ENCODE measurements at regions not wholly inside any gene's neighbourhood (a gene's known extent, or its start where the extent isn't known, plus 50 kb on each side); places are given as distances from the start of the nearest gene placed in this dataset.

DNA sequence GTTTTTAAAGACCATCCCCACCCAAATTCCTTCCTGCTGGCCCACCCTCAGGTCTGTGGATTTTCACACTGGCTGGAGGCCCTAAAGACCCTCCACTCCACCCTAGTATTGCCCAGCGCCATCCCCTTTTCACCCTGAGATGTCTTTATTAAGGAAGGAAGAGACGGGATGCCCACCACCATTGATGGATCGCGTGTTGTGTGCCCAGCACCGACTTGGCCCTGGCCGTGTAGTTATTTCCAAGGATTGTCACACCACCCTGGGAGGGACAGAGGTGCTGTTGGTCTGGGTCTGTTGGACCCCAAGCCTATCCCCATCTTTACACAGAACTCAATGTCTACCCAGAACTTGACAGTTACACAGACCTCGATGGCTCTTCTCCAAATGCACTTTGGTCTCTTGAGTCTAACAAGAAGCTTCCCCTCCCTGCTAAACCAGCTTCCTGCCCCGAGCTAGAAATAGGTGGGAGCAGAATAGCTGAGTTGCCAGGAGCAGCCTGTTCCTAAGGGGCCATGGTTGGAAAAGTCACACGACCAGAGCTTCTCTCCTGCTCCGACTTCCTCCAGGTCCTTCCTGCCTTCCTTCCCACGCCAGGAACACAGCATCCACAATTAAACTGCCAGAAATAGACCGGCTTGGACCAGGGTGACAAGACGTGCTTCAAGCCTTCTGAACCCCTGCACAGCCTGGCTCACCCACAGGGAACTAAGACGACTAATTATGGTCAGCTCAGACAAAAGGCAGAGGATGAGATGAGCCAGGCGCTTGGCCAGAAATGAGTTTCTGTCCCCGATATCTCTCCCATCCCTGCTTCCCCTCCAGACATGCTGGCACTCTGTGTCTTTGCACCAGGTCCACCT, 139.5 kb upstream of the CHST15 start:
- no peak for TF ChIP-seq CTCF (IDR thresholded peaks at IDR 0.05; ENCODE audit: unreplicated experiment)
- DNase-seq (ENCODE audit: low spot score, unreplicated experiment): no peak
- H3K27me3 Mint-ChIP-seq: peaks cover 7% of the 10 kb centered on the region
- H3K9me3 Mint-ChIP-seq (ENCODE audit: low read depth): peaks cover 26% of the 10 kb centered on the region
- H3K4me3 Mint-ChIP-seq (ENCODE audit: low read depth): no peak overlapping the region
- no peak overlapping the region for H3K27ac Mint-ChIP-seq
- no peaks in the 10 kb centered on the region for H3K4me1 Mint-ChIP-seq (ENCODE audit: low read depth)
- H3K36me3 Mint-ChIP-seq (ENCODE audit: insufficient read depth): no peaks in the 10 kb centered on the region

DNA sequence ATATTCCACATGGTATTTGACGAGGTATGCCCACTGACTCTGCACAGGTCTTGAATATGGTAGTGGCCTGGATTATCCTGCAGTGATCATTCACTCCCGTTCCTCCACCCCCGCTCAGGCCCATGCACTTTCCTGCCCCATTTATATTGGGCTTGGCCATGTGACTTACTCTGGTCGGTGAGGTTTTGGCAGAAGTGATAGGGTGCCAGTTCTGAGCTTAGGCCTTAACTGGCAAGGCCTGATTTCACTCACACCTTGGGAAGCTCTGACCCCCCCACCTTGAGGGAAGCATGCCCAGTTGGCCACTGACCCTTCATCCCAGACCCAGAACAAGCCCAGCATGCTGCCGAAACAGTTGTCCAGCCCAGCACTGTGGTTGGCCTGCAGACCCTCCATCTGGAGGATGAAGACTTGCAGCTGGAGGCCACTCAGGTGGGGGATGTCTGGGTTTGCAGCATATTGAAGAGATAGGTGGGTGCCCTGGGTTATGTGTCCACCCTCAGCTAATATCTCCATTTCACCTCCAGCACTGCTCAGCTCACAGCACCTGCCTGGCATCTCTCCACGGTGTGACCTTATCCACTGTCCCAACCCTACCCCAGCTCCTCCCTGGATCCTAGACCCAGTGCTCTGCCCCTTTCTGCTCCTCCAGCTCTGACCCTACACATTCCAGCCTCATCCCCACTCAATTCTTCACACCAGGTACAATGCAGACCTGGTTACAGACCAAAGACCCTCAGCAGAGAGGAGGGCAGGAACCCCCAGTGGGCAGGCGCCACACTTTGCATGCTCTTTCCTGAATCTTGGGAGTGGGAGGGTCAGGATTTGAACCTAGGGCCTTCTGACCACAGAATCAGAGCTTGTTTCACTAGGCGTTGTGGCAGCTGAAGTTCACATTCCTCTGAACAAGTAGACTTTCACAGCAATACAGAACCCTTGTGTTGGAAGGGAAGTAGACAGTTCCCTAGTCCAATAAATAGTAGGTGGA, 138.1 kb upstream of the CHST15 start:
- peaks cover 7% of the 10 kb centered on the region for H3K27me3 Mint-ChIP-seq
- H3K36me3 Mint-ChIP-seq (ENCODE audit: insufficient read depth): no peaks in the 10 kb centered on the region
- peak overlapping the region; percentile 59 for H3K27ac Mint-ChIP-seq
- no peak for TF ChIP-seq CTCF (IDR thresholded peaks at IDR 0.05; ENCODE audit: unreplicated experiment)
- H3K4me1 Mint-ChIP-seq (ENCODE audit: low read depth): no peaks in the 10 kb centered on the region
- DNase-seq (ENCODE audit: low spot score, unreplicated experiment): no peak
- H3K4me3 Mint-ChIP-seq (ENCODE audit: low read depth): no peak overlapping the region
- peaks cover 40% of the 10 kb centered on the region for H3K9me3 Mint-ChIP-seq (ENCODE audit: low read depth)

GRCh38 chr10:124230635-124231167, 137.3 kb upstream of the CHST15 start:
- Mint-ChIP-seq H3K27me3 (peaks cover 7% of the 10 kb centered on the region), H3K4me1 (ENCODE audit: low read depth) (no peaks in the 10 kb centered on the region), H3K27ac (peak overlapping the region; percentile 59), H3K36me3 (ENCODE audit: insufficient read depth) (no peaks in the 10 kb centered on the region), H3K4me3 (ENCODE audit: low read depth) (no peak overlapping the region), H3K9me3 (ENCODE audit: low read depth) (peaks cover 47% of the 10 kb centered on the region)
- TF ChIP-seq CTCF (IDR thresholded peaks at IDR 0.05; ENCODE audit: unreplicated experiment): no peak
- no peak for DNase-seq (ENCODE audit: low spot score, unreplicated experiment)

DNA sequence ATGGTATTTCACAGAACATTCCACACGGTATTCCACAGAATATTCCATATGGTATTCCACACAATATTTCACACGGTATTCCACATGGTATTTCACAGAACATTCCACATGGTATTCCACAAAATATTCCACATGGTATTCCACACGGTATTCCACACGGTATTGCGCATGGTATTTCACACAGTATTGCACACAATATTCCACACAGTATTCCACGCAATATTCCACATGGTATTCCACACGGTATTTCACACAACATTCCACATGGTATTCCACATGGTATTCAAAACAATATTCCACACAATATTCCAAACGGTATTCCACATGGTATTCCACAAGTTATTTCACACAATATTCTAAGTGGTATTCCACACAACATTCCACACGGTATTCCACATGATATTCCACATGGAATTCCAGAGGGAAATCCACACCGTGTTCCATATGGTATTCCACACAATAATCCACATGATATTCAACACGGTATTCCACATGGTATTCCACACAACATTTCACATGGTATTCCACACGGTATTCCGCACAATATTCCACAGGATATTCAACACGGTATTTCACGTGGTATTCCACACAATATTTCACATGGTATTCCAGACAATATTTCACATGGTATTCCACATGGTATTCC, 136.7 kb upstream of the CHST15 start:
- no peak for DNase-seq (ENCODE audit: low spot score, unreplicated experiment)
- Mint-ChIP-seq H3K4me3 (ENCODE audit: low read depth) (no peak overlapping the region), H3K4me1 (ENCODE audit: low read depth) (no peaks in the 10 kb centered on the region), H3K27me3 (peaks cover 7% of the 10 kb centered on the region), H3K36me3 (ENCODE audit: insufficient read depth) (no peaks in the 10 kb centered on the region), H3K9me3 (ENCODE audit: low read depth) (peaks cover 47% of the 10 kb centered on the region), H3K27ac (no peak overlapping the region)
- no peak for TF ChIP-seq CTCF (IDR thresholded peaks at IDR 0.05; ENCODE audit: unreplicated experiment)
